EL (cell line): ENCODE measurements at regions not wholly inside any gene's neighbourhood (a gene's known extent, or its start where the extent isn't known, plus 50 kb on each side); places are given as distances from the start of the nearest gene placed in this dataset.
"Not testable (repeated sequence)": the region's sequence is repeated elsewhere in the genome, so short reads cannot be mapped to it uniquely, and the experiment has no call there.

Experiments used
- DNase-seq: peaks from one replicate; pipeline ENCODE4 v3.0.0-alpha.2; 2016

DNA sequence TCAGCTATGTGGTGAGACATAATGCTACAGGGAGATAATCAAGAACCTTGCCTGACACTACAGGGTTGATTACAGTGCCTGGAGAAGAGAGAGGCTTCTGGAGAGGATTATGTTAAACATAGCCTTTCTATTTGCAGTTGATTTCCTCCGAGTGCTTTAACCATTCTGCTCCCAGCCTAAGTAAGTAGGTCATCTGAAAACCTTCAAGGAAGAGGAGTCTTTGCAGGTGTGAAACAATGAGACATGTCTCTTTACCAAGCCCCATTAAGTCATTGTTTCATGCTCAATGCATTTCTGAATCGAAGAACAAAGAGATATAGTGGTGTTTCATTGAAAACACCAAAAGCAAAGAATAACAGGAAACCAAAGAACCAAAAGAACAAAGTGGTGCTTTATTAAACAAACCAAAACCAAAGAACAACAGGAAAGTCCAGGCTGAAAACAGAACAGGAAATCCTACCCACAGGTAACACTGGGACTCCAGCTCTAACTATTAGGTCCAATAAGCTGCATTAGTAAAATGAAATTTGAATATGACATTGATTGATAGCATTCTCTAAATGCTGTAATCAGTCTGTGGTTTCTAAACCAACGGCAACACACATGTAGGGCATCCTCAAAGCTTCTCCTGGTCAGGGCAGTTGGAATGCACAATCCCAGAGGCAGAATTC lies 113.3 kb upstream of the SPATA31D4 start:
- no peak for DNase-seq

DNA sequence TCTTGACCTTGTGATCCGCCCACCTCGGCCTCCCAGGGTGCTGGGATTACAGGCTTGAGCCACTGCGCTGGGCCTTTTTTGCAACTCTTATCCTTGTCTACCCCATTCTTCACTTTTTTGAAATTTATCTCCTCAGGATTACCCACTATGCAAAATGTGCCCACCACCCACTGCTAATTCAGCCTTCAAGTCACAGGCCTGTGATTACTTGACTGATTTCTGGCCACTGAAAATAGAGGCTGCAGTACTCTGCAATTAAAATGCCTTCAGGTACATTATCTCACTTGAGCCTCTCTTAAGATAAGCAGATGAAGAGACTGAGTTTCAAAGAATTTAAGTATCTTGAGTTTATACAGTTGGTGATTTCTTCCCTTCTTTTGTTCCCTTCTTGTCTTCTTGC lies 112.4 kb upstream of the SPATA31D4 start:
- DNase-seq, result no peak

DNA sequence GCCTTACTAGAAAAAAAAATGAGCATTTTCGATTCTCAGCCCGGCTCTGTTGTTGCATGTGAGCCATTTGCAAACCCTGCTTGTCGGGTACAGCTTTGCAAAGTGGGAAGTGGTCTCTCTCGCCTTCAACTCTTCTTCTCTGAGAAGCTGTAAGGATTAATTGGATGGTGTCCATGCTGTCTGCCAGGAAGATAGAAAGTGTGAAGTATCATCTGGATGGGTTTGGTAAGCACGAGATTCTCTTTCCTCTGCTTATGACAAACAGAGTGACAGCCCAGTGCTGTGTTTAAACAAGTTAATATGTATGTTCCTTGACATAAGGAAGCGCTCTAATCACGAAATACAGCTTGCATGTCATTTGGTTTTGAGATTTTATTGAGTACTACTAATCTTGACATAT lies 109.1 kb upstream of the SPATA31D4 start:
- no peak for DNase-seq

DNA sequence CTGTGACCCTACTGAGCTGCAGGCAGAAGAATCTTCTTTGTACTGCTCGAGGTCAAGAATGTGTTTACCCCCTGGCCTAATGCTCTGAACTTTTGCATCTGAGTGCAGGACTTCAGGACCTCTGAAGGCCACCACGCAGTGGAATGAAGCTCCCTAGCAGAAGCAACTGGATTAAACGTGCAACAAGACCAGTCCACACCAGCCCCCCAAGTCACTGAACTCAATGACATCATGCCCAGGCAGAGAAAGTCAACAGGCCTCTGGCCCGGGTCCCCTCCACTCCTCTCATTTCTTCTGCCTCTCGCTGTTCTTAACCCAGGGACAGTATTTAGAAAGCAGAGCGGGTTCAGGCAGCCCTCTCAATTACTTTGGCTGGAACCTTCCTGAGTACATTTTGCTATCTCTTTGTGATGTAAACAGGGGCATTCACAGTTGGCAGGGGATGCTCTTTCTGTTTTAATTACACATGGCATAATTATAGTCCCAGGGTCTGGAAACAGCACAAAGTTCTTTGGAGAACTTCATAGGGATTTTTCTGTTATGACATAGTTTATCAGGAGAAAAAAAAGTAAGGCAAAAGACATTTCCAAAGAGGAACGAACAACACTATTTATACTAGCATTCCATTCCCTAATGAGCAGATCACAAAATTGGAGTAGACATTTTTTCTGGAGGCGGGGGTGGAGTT lies 108.2 kb upstream of the SPATA31D4 start:
- peak; percentile 58 for DNase-seq

DNA sequence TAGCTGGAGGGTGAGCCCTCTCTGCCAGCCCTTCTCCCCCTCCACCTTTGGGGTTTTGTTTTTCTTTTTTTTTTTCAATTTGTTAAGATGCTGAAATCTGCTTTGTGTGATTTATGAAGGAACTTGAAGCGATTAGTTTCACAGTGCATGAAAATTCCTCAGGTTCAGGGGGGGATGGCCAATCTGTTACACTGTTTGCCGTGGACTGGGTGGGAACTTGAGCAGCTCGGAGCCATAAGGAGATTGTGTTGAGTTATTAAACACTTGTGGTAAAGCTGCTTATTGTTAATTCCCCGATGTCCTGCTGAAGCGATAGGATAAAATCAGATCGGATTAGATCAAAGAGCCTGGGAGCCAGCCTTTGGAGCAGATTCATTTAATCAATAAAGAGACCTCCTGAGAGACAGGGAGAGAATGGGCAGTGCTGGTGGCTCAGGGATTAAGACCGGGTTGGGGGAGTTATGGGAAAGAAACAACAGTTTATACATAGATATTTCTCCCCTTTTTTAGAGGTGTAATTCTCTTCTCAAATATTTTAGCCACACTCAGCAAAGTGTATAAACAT lies 105.8 kb upstream of the SPATA31D4 start:
- no peak for DNase-seq

DNA sequence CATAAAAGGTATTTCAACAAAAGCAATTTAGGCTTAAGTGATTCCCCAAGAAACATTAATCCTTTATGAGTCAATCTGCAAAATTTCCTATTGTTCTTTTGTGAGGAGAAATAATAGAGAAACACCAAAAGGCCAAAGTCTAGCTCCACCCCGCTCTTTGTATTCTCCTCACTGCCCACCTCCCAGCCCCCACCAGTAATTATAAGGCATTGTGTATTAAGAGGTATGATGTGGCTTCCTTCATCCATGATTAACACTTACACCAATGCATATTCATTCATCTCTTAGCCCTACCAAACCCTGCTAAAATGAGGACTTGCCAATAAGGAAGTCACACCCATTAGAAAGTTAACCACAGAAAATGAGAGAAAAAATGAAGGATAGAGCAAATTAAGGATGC lies 105.3 kb upstream of the SPATA31D4 start:
- no peak for DNase-seq

DNA sequence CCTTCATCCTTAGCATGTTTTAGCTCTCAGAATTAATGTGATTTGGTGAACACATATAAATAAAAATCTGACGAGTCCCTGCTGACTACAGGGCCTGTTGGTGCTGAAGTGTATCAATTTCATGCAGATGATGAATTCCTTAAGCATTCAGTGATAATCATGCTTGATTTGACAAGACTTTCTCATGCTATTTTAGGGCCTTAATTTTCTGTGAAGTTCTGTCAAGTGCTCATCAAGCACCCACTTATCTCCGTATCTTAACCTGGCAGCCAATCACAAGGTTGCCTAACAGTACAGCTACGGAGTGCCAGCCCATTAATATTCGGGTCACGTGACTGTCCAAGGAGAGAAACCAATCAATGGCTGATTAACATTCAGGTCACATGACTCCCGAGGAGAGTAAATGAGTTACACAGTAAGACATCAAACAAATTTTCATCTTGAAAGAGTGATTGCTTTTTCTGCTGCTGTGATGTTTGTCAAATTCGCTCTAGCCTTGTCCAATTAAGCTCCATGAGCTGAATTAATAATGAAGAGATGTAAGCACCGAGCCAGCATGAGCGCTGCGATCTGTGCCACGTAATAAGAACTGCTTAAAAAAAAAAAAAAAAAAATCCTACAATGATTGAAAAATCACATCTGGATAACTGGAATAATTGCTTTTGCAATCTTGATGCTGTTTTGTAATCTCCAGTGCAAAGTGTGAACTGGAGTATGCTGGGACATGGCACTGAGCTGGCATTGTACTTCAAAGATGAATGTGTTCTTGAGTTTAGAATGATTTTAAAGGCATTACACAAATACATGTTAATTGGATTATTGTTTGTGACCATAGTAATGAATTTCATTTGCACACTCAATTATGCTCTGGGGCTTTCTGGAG lies 104.3 kb upstream of the SPATA31D4 start:
- no peak for DNase-seq

DNA sequence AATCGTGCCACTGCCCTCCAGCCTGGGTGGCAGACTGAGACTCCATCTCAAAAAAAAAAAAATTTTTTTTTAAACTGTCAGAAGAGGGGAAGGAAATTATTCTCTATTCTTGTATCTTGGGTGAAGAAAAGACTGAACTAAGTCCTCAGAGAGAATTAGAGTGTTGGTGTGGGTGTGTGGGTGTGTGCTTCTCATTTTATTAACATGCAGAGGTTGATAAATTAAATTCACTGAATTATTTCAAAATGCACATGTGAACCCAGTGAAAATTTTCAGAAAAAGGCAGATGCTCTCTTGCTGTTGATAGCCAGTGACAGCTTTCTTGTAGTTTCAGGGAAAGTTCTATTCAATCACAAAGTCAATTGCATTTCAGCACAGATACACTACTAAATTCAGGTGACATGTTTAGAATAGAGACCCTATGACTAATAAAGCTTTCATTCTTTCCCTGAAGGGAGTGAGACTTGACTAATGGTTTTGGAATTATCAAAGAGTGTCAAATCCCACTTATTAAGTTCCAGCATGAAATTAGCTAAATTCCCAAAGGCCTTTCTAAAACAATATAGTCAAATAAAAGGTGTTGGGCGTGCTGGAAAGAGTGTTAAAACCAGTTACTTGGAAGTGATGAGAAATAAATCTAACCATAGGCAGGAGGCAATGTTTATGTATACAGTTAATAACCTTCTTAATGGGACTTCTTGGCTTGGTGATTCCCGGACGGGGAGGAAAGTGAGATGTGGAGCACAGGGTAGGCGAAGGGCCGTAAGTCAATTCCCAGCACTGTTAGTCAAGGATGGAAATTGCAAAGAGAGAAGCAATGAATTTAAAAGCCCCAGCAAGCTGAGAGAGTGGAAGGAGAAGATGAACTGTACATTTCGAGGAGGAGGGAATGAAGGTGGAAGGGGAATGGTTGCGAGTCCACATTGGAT lies 103.2 kb upstream of the SPATA31D4 start:
- peak; percentile 48 for DNase-seq

DNA sequence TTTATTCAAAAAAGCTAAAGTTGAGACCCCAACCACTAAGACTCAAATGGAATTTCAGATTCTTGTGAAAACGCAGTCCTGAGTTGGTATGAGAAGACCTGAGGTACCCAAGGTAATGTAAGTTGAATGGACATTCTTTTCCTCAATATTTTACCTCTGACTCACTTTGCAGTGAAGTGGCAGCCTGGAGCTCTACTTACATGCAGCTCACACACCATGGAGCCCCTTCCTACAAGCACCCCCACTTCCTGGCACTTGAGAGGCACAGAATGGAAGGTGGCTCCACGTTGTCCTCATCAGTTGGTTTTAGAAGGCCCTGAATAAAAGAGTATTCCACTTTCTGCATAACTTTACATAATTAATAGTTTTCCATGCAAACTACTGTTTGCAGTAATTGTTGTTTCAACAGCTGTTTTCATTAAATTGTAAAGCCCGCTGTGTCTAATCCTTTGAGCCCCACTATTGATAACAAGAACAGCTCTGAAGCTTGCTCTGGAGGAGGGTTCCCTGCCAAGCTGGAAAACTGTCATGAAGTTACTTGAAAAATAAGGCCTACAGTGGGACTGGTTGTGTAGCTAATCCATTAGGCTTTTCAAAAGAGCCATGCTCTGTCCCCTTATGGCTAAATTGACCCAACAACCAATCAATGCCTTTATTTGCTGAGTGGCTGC lies 102.2 kb upstream of the SPATA31D4 start:
- DNase-seq, result peak; percentile 65

DNA sequence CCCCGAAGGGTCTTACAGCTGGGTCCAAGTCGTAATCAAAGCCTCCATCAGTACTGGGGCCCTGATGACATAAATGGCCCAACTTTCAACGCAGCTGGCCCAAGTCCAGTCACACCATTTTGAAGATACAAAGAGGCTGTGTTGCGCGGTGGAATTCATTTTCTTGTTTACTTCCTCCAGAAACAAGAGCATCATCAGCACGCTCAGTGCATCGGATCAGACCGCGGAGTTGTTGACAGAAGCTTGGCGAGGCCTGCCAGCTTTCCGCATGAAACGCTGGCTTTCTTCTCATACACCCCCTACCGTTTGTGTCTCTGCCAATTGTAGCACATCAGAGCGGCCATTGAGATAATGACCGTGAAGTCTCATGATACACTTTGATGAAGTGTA lies 101.7 kb upstream of the SPATA31D4 start:
- DNase-seq, result no peak

DNA sequence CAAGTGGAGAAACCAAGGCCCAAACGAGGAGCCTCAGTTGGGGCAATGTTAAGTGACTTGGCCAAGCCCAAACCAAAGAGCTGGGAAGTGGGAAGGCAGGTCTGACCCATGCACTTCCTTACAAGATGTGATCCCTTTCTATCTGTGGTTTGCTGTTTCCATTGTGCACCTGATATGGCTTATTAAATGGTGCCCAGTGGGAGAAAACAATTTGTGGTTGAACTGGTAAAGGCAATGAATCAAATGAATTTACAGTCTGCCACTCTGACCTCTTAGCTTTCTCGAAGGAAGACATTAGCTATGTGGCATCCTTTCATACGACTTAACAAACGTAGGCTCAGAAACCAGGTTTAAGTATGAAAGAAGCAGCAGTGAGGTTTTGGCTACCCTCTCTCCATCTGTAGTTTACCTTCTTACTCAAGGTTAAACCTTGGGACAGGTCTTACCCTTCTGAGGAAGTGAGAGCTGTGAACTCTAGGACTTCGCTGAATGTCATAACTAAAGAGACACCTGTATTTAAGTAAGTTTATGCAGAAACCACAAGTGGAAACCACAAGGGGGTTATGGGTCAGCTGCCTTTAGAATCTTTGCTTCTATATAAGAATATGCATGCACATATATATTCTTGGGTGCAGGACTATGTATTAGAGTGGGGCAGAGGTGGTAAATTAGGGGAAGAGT lies 100.5 kb upstream of the SPATA31D4 start:
- DNase-seq, result no peak

DNA sequence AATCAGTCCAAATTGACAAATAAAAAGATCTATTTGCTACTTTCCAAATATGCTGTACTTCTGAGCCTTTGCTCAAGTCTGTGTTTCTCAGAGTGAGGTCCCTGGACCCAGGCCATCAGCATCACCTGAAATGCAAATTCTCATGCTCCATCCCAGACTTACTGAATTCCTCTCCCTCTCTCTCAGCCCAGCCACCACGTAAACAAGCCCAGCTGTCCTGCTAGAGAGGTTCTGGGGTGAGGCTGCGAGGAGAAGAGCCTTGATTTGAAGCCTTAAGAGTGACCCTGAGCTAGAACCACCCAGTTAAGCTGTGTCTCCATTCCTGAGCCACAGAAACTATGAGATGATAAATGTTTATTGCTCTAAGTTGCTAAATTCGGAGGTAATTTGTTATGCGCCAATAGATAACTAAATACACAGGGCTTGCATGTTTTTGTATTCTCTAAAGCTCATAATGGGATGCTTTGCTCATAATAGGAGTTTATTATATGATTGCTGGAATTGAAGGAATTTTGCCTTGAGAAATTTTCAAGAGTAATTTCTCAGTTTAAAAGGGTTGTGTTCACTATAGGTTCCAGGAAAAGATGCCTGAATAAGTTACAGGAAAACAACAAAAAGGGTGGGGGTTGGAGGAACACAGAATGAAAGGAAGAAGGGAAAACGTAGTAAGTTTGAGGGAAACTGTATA lies 98.9 kb upstream of the SPATA31D4 start:
- no peak for DNase-seq

DNA sequence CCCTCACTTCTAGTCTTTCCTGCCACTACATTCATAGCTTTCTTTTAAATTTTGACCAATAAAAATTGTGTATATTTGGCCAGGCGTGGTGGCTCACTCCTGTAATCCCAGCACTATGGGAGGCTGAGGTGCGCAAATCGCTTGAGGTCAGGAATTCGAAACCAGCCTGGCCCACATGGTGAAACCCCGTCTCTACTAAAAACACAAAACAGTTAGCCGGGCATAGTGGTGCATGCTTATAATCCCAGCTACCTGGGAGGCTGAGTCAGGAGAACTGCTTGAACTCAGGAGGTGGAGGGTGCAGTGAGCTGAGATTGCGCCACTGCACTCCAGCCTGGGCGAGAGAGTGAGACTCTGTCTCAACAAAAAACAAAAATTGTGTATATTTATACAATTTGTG lies 97.8 kb upstream of the SPATA31D4 start:
- DNase-seq, result not testable (repeated sequence)

DNA sequence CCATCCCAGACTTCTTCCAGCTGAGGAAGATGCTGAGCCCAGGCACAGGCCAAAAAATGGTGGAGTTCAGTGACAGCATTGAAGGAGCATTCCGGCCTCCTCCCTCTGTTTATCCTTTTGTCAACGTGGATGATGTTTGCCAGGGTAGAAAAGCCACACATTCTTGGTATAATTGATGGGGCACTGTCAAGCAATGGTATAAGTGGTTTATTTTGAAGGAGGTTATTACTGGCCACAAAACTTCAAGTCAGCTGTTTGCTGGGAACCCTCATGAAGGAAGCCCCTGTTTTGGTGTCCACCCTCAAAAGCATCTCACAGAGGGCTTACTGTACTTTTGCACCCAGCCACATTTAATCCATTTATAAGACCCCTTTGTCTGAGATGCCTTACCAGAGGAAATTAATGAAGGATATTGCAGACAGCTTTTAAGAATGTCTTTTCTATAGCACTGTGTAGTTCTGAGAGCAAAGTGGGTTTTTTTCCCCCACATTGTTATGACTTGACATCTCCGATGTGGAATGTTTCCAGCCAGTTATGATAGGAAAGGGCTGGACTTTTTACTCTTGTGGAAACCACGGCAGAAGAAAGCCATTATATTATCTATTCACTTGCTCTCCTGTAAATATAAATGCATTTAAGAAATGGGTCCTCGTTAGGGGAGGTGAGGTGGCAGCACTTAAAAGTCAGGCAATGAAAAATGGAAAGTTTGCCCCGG lies 95.5 kb upstream of the SPATA31D4 start:
- no peak for DNase-seq

DNA sequence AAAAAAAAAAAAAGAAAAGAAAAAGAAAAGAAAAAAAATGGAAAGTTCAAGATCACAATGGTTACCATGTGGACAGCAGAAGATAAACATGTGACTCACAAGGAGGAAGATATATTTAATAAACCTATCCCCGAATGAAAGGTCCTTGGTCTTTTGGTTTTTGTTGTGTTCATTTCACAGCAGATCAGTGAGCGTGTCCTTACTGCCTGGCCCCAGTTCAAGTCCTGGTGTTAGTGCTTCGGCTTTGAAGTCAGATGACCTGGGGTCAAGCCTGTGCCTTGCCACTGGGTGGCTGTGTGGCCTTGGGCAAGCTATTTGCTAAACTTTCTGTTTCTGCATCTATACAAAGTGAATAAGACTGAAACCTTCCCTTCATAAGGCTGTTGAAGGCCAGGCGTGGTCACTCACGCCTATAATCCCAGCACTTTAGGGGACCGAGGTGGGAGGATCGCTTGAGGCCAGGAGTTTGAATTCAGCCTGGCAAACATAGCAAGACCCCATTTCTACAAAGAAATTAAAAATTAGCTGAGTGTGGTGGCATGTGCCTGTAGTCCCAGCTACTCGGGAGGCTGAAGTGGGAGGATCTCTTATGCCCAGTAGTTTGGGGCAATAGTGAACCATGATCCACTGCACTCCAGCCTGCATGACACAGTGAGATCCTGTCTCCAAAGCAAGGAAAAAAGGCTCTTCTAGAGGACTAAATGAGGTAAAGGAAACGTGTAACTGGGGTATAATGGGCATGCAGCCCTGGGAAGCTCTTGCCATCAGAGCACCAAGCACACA lies 94.5 kb upstream of the SPATA31D4 start:
- no peak for DNase-seq

DNA sequence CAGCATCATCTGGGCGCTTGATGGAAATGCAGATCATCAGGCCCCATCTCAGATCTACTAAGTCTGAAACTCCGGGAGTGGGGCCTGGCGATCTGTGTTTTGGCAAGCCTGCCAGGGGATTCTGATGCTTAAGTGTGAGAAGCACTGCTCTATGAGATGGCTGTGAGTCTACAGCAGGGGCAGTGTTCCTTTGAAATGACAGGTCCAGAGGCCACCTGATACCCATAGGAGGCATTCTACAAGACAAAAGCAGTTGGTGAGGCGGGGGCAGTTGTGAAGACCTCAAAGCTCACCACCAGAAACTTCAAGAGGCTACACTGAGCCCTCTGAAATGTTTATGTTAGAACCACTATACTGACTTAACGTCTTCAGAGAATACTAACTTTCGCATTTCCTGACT lies 86.9 kb upstream of the SPATA31D4 start:
- DNase-seq, result no peak

DNA sequence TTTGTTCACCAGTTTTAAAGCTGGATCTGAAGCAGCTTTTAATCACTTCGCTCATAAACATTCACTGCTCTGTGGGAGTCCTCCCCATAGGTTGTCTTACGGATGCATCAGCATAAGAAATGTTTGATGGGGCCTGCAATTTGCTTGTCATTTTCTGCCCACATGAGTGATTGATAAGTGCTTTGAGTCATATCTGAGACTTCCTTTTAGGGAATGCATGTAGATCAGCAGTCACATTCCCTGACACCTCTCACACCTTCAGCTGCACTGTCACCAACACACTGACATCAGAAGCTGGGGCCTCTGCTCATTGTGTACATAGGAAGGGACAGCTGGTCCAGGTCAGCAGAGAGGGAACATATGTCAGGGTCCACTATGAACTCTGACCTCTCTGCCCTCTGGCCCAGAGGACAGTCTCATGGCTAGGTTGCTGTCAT lies 84.1 kb upstream of the SPATA31D4 start:
- no peak for DNase-seq

DNA sequence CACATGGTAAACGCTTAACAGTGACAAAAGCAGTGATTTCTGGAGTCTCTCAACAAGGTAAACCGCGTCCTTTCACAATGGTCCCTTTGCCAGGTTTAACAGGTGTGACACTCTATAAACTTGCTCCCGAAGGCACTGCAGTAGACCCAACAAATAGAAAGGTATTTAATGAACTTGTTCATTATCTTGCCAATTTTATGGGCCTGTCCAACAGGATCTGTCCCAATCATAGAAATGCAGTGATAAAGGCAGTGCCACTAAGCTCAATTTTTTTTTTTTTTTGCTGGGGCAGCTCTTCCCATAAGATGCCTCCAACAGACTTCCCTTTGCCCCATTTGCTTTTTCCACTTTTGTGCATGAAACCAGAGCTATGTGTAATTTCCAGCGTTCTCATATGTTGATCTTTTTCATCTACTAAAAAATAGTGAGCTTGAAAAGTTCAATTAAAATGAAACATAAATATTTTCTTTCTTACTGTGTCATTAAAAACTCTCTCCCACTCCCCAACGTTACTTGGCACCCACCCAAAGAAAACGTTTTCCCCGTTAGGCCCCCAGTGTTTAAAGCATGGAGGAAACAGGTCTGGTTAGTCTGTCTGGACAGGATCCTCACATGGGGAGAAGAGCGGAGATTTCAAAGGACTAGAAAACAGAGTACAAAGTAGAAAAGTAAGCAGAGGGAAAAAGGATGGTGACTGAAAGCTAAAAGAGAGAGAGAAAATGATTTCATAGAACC lies 80.9 kb upstream of the SPATA31D4 start:
- DNase-seq, result no peak
